A673 (cell line): ENCODE measurements at regions not wholly inside any gene's neighbourhood (a gene's known extent, or its start where the extent isn't known, plus 50 kb on each side); places are given as distances from the start of the nearest gene placed in this dataset.

Source experiments
- EZH2 ChIP-seq: fragments of 200-600 bp; sonication (generic); IDR thresholded peaks from 2 replicates; pipeline ENCODE4 v1.6.1; 2017; ENCODE audit warnings: borderline replicate concordance, low read depth, mild to moderate bottlenecking, mixed read lengths, antibody characterized with exemption, low read length; ENCODE audit not compliant: poor library complexity, severe bottlenecking
- TF ChIP-seq, protein P1 (sequence below): fragments of 300-800, 200-600 bp; sonication (generic); conservative IDR thresholded peaks from 2 replicates; pipeline ENCODE4 v1.5.1; 2017; ENCODE audit warnings: low read depth, mild to moderate bottlenecking, antibody characterized with exemption, low read length, moderate library complexity, mixed read lengths

DNA sequence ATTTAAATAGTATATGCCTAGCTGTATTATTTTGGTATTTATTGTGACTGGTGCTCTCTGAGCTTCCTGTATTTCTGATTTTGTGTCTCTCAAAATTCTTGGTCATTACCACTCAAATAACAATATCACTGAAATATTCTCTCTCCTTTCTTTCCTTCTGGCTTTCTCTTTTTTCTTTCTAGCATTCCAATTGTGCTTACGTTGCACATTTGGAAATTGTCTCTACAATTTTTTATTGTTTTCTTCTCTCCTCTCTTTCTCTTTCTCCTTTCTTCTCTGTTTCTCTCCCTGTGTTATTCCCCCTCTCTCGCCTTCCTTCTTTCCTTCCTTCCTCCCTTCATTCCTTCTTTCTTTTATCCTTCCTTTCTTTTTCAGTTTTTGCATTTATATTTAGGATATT is 89.6 kb upstream of the MCTP2 start:
- TF ChIP-seq, protein P1, sequence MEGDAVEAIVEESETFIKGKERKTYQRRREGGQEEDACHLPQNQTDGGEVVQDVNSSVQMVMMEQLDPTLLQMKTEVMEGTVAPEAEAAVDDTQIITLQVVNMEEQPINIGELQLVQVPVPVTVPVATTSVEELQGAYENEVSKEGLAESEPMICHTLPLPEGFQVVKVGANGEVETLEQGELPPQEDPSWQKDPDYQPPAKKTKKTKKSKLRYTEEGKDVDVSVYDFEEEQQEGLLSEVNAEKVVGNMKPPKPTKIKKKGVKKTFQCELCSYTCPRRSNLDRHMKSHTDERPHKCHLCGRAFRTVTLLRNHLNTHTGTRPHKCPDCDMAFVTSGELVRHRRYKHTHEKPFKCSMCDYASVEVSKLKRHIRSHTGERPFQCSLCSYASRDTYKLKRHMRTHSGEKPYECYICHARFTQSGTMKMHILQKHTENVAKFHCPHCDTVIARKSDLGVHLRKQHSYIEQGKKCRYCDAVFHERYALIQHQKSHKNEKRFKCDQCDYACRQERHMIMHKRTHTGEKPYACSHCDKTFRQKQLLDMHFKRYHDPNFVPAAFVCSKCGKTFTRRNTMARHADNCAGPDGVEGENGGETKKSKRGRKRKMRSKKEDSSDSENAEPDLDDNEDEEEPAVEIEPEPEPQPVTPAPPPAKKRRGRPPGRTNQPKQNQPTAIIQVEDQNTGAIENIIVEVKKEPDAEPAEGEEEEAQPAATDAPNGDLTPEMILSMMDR, result no peak
- no peak for TF ChIP-seq EZH2
